ENCODE measurements at regions not wholly inside any gene's neighbourhood (a gene's known extent, or its start where the extent isn't known, plus 50 kb on each side); places are given as distances from the start of the nearest gene placed in this dataset.
"Not testable (repeated sequence)": the region's sequence is repeated elsewhere in the genome, so short reads cannot be mapped to it uniquely, and the experiment has no call there.

DNA sequence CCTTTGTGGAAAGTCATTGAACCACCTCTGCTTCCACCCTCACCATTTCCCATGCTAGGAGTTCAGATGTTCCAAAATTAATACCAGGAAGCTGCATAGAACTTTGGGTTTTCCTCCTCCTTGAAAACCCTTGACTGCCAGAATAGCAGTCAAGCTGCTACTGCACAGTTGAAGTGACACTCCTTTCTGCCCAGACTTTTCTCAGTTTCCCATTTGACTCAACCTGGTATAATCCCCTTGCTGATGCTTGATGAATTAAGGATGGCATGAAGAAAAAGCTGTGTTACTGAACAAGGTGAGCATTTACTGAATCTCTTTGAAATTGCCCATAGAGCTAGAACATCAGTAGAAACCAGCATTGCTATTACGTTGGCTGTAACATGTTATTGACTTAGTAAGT is 286.0 kb downstream of the EDEM1 start:
- no peak for DNase-seq (ENCODE audit: low read depth in 2 of 2)

DNA sequence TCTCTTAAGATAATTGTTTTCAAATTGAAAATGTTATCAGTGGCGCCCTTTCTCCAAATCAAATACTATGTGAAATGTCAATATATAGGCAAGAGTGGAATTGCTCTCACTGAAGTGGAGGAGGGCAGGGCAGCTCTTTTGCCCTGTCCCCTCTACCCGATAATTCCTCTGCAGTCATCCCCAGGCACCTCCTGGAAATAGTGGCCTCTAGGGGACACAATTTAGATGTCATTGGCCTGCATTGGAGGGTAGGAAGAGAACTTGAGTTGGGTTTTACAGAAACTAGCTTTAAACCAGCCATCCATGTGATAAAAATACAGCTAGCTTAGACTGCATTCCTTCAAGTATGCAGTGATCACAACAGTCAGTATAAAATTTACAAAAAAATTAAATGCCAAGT is 288.9 kb downstream of the EDEM1 start:
- no peak for DNase-seq (ENCODE audit: low read depth in 2 of 2)

DNA sequence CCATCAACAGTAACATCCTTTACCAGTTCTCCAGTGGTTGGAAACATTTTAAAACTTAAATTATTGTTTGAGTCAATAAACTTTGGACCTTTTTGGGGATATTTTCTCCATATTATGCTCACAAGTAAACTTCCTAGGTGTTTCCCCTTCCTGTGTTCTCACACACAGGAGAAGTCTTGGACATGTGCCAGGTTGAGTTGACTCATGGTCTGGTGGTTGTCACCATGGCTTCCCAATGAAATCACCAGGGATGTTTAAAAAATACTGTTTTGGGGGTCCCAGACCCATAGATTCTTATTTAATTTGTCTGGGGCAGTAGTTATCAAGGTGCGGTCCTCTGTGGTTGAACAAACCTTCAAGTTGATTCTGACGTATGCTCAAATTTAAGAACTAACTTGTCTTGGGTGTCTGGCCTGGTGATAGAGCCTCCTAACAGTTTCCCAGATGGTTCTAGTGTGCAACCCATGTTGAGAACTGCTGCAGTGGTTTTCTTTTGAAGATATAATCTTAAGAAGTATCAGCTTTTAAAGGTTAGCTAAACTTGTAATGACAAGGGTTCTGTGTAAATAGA is 291.8 kb downstream of the EDEM1 start:
- no peak for DNase-seq (ENCODE audit: low read depth in 2 of 2)

DNA sequence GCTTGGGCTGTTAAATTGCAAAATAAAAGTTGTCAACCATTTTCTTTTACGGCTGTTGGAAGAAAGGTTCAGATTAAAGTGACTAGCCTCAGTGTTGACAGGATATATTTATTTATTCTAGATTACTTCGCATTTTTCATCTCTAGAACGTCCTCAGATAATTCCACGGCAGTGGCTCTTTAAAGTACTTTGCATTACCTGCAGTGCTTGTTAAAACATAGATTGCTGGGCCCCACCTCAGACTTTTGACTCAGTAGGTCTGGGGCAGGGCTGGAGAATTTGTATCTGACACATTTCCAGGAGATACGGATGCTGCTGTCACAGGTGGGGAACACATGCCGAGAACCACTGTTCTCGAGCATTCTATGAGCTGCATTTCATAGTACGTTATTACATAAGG is 292.7 kb downstream of the EDEM1 start:
- DNase-seq (ENCODE audit: low read depth in 2 of 2): no peak

DNA sequence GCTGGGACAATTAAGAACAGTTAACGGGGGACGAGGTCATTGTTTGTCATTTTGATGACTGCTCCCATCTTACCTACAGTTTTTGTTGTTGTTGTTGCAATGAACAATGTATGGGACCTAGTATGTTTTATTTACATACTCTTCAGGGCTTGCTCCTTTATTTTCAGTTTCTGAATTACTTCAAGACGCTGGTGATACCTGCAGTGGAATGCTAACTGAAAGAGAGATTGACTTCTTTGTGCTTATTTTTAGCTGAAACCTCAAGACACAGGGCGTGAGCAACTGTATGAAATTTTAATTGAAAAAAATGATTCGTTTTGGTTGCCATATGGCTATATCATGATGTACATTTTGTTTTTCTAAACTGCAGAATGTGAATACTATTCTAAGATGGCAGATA is 297.9 kb downstream of the EDEM1 start:
- no peak for DNase-seq (ENCODE audit: low read depth in 2 of 2)

DNA sequence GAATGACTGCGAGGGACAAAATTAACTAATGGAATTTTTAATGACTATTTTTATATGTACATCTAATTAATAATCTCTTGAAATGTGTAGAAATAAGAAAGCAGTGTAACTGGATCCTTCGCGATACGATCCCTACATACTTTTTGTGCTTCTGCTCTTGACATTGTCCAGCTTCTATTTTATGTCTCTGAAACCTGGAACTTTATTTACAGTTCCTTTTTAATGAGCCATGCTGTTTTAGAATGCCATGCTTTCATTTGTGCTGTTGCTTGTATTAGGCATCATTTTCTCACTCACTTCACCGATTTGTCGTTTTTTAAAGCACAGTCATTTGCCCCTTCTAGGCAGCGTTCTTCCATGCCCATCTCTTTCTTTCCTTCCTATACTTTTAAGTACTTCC is 301.3 kb downstream of the EDEM1 start:
- no peak for DNase-seq (ENCODE audit: low read depth in 2 of 2)

DNA sequence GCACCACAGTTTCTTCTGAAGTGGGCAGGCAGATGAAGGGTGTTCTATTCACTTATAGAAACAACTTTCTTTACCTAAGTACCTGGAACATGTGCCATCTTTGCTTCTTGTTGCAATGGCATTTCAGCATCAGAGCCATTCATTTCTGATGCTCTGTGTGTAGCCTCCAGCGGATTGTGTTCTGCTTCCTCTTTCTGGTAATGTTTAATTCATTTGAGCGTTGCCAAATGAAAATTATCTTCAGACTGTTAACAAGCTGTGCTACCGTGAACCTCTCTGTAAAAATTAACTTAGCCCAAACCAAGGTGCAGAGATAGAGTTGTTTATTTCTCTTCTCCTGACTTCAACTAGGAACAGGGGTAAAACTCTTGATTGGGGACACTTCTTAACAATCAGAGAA is 302.0 kb downstream of the EDEM1 start:
- DNase-seq (ENCODE audit: low read depth in 2 of 2): no peak

DNA sequence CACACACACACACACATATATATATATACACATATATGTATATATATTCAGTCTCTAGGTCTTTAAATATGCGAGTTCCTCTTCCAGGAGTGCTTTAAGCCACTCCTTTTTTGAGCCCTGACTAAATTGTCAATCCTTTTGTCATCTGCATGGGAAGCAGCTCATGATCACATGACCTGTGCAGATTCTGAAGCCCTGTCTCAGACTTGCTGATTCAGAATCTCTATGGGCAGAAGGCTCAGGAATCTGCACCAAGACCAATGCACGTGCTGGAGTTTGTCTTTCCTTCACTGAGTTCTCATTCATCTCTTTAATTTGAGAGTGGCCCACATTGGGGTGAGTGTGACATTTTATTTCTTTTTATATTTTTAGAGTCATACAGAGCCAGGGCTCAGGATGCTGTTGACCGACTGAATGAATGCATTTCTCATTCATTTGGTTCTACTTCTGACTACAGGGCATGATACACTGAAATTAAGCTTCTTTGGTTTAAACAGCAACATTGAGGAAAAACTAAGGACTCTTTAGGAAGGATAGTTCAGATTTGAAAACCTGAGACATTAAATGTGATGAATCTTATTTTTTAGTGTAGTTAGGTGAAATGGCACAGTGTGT is 307.5 kb downstream of the EDEM1 start:
- DNase-seq (ENCODE audit: low read depth in 2 of 2): no peak

DNA sequence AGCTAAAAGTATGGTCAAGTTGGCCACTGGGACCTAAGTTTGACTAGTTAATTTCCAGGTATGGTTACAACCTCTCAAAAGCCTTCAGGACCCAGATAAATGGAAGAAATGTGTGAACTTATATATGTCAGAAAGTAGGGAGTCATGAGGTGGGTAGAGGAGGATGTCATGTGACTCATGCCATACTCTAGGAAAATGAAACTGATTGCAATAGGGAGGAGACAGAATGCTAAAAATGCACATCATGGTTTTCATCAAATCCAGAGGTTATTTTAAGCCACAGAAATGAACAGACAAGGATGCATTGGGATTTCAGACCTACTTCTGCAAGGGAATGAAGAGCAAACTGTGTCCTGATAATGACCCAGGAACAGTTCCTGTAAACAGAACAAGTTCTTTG is 310.0 kb downstream of the EDEM1 start:
- DNase-seq (ENCODE audit: low read depth in 2 of 2): no peak

DNA sequence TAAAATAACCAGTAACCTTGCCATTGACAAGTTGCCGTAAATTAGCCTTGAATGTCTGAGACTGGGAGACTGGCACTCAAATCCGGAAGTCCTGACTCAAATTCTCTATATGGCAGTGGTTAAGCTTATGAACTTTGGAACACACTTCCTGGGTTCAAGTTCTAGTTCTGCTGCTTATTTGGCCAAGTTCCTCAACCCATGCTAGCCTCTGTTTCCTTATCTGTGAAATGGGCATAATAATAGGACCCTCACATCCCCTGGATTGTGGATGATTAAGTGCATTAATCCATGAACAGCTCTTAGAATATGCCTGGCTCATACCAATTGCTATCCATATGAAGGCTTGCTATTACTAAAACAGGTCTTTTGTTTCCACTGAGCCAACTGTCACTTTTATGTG is 311.5 kb downstream of the EDEM1 start:
- no peak for DNase-seq (ENCODE audit: low read depth in 2 of 2)

DNA sequence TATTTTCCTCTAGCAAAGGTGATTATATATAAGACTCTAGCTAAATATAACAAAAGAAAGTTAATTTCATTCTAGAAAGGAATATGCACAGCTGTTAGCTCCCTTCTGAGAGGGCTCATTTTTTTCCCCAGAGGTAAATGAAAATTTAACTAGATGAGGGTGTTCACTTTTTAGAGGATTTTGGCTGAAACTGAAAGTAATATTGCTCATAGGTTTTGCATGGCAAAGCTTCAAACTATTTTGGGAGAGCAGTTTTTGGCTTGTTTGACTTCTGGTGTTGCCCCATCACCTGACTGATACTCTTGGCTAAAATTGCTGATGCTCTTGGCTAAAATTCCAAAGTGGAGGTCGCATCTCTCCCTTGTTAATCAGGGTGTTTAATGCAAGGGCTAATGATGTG is 311.9 kb downstream of the EDEM1 start:
- no peak for DNase-seq (ENCODE audit: low read depth in 2 of 2)

DNA sequence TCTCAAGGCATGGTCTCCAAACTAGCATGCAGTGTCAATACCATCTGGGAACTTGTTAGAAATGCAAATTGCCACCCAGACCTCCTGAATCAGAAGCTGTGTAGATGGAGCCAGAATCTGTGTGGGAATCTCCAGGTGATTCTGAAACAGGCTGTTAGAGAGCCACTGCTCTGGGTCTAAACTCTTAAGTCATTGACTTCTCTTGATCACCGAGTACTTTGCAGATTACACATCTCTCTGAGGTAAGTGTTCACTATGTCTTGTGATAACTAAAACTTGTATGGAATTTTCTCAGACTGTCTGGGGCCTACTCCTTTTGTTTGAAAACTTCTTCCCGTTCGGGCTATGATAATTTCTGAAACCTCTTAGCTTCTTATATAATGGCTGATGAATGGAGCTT is 315.6 kb downstream of the EDEM1 start:
- no peak for DNase-seq (ENCODE audit: low read depth in 2 of 2)

DNA sequence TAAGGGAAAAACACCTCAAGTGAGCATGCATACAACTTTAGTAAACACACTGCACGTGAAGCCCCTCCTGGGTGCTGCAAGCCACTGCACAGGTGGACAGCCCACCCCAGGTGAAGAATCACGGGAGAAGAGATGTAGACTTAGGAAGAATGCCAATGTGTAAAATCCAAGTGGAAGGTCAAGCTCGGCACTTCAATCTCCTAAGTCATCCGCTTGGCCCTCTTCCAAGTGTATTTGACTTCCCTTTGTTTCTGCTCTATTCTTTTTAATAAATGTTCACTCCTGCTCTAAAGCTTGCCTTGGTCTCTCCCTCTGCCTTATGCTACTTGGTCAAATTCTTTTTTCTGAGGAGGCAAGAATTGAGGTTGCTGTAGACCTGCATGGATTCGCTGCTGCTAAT is 316.6 kb downstream of the EDEM1 start:
- DNase-seq (ENCODE audit: low read depth in 2 of 2): no peak

DNA sequence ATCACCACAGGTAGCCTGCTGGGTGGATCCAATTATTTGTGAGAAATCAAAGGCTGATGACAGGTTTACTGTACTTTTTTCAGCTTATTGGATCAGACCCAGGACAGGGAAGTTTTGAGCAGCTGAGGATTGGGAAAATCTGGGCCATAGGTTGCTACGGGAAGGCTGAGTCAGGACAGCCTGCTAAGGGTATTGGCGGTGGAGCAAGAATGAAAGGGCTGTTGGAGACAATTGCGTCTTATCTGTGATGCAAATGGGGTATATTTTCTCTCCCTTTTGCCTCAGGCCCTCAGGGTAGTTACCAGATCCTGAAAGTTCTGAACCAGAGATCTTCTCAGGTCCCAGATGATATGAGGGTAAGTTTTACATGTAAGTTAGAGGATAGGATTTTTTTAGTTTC is 317.7 kb downstream of the EDEM1 start:
- DNase-seq (ENCODE audit: low read depth in 2 of 2): no peak

DNA sequence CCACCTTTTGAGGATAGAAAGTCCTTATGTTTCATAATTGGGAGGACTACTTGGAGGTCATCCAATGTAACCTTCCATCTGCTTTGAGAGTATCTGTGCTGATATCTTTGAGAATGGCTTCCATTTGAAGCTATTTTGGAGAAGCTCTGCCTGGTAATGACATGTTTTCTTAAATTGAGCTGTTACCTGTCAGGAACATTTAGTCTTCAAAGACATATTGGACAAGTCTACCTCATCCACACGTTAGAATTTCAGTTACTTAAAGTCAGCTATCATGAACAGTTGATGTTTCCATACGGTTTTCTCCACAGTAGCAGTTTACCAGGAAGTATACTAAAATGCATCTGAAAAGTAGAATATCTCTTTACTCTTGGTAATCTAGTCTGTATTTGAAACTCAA is 318.5 kb downstream of the EDEM1 start:
- no peak for DNase-seq (ENCODE audit: low read depth in 2 of 2)

DNA sequence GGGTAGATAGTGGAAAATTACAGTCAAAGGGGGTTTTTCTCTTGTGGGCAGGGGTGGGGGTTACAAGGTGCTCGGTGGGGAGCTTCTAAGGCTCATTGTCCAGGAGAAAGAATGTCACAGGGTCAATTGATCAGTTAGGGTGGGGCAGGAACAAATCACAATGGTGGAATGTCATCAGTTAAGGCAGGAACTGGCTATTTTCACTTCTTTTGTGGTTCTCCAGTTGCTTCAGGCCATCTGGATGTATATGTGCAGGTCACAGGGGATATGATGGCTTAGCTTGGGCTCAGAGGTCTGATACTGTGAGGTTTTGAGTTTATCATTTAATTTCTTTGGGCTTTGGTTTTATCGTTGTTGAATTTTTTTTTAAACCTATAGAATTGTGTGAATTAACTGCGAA is 321.4 kb downstream of the EDEM1 start:
- not testable (repeated sequence) for DNase-seq (ENCODE audit: low read depth in 2 of 2)

DNA sequence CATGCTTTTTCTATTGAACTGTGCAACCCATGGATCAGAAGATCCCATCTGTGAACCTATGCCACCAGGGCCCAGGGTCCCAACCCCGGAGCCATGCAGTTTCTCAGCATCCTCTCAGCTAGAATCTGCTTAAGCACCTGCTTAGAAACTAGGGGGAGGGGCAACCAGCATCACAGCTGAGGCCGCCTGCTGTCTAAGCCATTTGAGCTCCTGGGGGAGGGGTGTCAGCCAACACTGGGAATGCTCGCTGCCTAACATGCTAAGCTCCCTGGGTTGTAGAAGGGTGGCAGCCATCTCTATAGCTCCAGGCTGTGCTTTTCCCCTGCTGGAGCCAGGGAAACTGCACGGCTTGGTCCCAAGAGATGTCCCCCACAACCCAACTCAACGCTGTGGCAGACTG is 322.8 kb downstream of the EDEM1 start:
- DNase-seq (ENCODE audit: low read depth in 2 of 2): no peak

DNA sequence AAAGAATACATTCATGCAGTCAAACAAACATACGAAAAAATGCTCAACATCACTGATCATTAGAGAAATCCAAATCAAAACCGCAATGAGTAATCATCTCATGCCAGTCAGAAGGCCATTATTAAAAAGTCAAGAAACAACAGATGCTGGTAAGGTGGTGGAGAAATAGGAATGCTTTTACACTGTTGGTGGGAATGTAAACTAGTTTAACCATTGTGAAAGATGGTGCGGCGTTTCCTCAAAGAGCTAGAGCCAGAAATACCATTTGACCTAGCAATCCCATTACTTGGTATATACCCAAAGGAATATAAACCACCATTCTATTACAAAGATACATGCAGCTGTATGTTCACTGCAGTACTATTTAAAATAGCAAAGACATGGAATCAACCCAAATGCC is 330.4 kb downstream of the EDEM1 start:
- no peak for DNase-seq (ENCODE audit: low read depth in 2 of 2)

DNA sequence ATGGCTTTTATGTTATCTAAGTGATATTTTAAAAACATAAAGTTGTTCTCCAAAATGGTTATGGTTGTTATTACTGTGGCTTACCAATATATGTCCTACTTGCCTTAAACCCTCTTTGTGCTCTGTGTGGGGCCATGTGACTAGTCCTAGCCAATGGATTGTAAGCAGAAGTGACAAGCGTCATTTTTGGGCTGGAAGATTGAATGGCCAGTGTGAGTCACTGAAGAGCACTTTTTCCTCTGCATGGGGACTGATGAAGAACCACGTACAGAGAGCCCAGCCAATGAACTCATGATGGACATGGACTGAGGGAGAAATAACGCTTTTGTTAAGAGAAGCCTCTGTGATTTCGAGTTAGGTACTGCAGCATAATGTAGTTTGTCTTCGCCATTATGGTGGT is 332.7 kb downstream of the EDEM1 start:
- DNase-seq (ENCODE audit: low read depth in 2 of 2): no peak

DNA sequence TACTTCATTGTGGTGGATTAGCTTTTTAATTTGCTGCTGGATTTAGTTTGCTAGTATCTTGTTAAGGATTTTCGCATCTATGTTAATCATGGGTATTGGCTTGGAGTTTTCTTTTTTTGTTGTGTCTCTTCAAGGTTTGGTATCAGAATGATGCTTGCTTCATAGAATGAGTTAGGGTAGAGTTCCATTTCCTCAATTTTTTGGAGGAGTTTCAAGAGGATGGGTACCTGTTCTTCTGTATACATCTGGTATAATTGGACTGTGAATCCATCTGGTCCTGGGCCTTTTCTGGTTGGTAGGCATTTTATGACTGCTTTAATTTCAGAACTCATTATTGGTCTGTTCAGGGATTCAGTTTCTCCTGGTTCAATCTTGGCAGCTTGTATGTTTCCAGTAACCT is 335.6 kb downstream of the EDEM1 start:
- DNase-seq (ENCODE audit: low read depth in 2 of 2): no peak

DNA sequence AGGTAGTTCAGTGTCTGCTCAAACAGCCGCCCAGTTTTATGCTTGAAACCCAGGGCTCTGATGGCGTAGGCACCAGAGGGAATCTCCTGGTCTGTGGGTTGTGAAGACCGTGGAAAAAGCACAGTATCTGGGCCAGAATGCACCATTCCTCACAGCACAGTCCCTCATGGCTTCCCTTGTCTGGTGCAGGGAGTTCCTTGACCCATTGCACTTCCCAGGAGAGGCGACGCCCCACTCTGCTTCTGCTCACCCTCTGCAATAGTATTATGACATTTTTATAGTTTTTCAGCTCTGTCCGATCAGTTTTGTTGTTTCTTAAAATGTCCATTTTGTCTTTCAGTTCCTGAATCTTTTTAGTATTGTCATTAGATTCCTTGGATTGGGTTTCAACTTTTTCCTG is 343.5 kb downstream of the EDEM1 start:
- no peak for DNase-seq (ENCODE audit: low read depth in 2 of 2)

DNA sequence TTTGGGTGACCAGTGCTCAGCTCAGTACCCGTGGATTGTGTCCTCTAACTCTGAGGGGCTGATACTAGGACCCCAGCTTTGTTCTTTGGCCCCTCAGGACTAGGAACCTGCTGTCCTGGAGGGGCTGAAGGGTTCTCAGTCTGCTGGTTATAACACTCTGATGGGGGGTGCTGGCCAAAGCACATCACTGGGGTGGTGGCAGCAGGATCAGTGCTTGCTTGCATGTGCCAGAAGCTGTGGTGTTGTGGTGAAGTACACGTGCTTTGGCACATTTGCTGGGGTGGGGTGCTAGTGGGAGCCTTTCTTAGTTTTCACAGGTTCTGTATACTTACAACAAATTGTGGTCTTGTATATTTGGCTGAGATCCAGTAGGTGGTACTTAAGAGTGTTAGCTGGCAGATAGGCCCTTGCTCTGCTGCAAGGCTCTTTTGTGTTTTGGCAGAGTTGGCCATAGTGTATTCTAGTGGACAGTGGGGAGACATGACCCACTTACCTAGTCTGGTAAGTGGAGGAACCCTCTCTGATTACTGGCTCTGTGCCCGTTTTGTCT is 344.3 kb downstream of the EDEM1 start:
- DNase-seq (ENCODE audit: low read depth in 2 of 2): no peak

DNA sequence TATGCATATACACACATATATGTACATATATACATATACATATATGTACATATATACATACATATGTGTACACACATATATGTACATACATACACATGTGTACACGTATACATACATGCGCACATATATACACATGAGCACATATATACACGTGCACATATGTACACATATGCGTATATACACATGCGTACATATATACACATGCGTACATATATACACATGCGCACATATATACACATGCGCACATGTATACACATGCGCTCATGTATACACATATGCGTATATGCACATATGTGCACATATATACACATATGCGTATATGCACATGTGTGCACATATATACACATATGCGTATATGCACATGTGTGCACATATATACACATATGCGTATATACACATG is 353.0 kb downstream of the EDEM1 start:
- DNase-seq (ENCODE audit: low read depth in 2 of 2): no peak

DNA sequence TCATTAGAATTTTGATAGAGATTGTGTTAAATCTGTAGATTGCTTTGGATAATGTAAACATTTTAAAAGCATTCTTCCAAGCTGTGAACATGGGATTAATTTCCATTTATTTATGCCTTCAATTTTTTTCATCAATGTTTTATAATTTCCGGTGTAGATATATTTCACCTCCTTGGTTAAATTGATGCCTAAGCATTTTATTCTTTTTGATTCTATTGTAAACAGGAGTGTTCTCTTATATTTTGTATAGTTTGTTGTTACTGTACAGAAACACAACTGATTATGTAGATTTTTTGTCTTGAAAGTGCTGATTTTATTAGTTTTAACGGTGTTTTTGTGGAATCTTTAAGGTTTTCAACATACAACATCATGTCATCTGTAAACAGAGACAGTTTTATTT is 355.0 kb downstream of the EDEM1 start:
- DNase-seq (ENCODE audit: low read depth in 2 of 2): no peak

Measured in stimulated activated CD4-positive, alpha-beta T cell treated with anti-CD3 and anti-CD28 coated beads, Interleukin-4, amount 100 ng/mL, for 48 hours (primary cell).